ENCODE measurements at regions not wholly inside any gene's neighbourhood (a gene's known extent, or its start where the extent isn't known, plus 50 kb on each side); places are given as distances from the start of the nearest gene placed in this dataset.
"Not testable (repeated sequence)": the region's sequence is repeated elsewhere in the genome, so short reads cannot be mapped to it uniquely, and the experiment has no call there.

DNA sequence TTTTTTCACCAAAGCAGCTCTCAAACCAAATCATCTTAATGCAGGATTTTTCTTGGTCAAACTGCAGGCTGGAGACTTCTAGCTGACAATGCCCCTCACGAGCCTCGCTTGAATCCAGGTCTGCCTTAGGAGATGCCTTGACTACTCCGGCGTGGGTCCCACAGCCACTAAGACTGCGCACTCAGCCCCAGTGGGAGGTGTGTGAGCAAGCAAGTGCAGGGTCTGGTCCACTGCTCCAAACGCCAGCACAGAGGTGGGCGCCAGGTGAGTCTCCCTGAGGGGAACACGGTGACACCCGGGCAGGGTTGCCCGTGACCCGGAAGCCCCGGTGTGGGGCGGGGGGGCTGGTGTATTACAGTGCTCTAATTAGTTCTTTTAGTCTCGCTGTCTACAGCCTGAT is 838.3 kb downstream of the NLGN4X start:
- intact Hi-C loops (cut with DNase I, micrococcal nuclease), result no loop called here
- ATAC-seq, result no peak
- DNase-seq, result no peak

- no peak for DNase-seq
- intact Hi-C loops (cut with DNase I, micrococcal nuclease), result no loop called here
- no peak for ATAC-seq
Measured at GRCh38 chrX:5388087-5388486, 840.6 kb downstream of the NLGN4X start.

DNA sequence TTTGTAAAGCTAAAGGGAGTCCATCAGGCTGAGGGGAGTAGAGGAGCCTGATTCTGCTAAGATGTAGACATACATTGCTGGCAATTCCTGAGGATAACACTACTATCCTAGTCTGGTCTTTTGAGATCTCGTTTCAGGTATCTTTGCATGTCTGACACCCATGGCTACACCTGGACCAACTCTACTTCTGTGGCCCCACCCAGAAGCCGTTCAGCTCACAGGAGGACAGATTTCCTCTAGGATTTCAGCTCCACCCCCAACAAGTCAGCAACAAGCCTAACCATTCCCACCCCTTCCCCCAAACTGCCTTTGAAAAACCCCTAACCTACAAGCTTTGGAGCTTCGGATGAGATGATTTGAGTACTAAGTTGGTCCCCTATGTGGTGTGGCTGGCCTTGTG is 848.2 kb downstream of the NLGN4X start:
- no peak for DNase-seq
- ATAC-seq, result no peak
- intact Hi-C loops (cut with DNase I, micrococcal nuclease), result no loop called here

DNA sequence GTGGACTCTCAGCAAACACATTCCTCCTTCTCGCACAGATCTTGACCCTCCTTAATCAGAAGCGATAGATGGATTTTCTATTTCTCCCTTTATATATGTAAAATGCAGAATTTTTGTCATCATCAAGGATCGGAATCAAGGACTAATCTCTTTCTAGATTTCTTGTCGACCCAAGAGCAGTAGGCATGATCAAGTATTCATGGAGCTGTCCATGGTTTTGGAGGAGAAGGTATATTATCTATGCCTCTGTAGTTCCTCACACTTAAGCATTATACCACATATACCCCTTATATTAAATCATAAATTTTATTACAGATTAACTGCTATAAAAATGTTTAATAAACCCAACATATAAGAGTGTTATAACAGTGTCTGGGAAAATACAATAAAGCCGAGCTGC is 886.8 kb downstream of the NLGN4X start:
- intact Hi-C loops (cut with DNase I, micrococcal nuclease), result no loop called here
- DNase-seq, result no peak
- no peak for ATAC-seq

GRCh38 chrX:5337160-5337559 is 891.5 kb downstream of the NLGN4X start:
- DNase-seq (no peak), ATAC-seq (no peak)
- intact Hi-C loops (cut with DNase I, micrococcal nuclease), result no loop called here

DNA sequence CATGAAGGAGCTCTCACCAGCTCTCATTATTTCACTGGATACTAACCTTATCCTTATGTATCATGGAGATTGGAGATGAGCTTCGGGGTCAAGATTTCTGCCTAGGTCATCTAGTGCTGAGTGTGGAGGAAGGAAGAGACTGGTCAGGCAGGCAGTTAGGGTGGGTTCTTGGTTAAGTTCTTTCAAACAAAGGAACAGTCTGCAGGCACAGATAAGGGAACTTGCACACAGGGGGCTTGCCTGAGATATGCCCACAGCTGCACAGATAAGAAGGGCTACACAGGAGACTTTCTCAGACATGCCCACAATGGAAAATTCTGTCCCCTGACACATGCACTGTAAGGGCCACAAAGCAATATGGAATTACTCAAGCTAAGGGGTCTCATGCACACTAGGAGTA is 904.1 kb downstream of the NLGN4X start:
- ATAC-seq, result no peak
- intact Hi-C loops (cut with DNase I, micrococcal nuclease), result no loop called here
- DNase-seq, result no peak

GRCh38 chrX:5314148-5314547 is 914.5 kb downstream of the NLGN4X start:
- intact Hi-C loops (cut with DNase I, micrococcal nuclease), result no loop called here
- ATAC-seq, result no peak

DNA sequence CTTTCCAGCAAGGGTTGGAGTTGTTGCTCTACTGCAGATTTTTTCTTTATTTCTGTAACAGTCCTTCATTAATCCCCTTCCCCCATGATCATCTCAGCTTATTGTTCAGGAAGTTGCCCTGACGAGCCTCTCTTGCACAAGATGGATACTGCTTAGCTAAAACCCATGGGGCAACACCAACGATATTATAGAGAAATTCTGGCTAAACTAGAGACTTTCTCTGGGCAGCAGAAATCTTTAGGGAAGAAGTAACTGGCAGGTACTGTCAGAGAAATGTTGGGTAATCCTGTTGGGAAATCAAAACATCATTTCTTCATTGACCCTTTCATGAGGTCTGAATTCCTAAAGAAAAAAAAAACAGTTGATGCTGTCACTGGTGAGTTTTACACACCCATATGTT is 921.3 kb downstream of the NLGN4X start:
- intact Hi-C loops (cut with DNase I, micrococcal nuclease), result no loop called here

More at GRCh38 chrX:5314148-5314547, 914.5 kb downstream of the NLGN4X start:
- DNase-seq, result no peak

GRCh38 chrX:5306654-5307121 is 922.0 kb downstream of the NLGN4X start:
- ATAC-seq (no peak), DNase-seq (no peak)
- intact Hi-C loops (cut with DNase I, micrococcal nuclease), result no loop called here

More for the DNA sequence above, 921.3 kb downstream of the NLGN4X start:
- DNase-seq, result no peak
- no peak for ATAC-seq

DNA sequence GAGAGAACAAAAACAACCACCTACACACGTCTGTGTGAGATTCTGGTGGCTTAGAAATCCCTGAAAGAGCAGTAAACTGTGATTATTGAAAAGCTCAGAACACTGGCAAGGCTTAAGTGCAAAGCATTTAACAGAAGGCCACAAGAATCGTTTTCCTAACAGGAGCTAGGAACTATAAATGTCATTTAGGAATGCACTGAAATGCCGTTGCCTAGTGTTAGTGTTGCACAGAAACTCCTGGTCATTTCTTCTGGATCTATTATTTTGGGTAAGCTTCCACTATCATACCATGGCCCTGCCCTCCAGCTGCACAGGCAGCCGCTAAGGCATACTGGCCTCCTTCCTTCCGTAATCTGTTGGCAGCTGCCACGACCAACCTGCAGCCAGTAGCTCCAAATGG is 923.2 kb downstream of the NLGN4X start:
- no peak for ATAC-seq
- intact Hi-C loops (cut with DNase I, micrococcal nuclease), result no loop called here
- no peak for DNase-seq

GRCh38 chrX:5295004-5295403 is 933.7 kb downstream of the NLGN4X start:
- intact Hi-C loops (cut with DNase I, micrococcal nuclease), result no loop called here
- DNase-seq (no peak), ATAC-seq (no peak)

DNA sequence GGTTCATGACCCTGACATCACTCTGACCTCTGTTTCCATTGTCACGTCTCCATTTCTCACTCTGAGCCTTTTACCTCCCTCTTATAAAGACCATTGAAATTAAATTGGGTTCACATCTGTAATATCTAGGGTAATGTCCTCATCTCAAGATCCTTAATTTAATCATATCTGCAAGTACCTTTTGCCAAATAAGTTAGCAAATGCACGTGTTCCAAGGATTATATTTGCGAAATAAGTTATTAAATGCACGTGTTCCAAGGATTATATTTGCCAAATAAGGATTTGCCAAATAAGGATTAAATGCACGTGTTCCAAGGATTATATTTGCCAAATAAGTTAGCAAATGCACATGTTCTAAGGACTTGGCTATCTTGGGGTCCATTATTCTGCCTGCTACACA is 938.0 kb downstream of the NLGN4X start:
- intact Hi-C loops (cut with DNase I, micrococcal nuclease), result no loop called here
- no peak for ATAC-seq
- DNase-seq, result no peak

GRCh38 chrX:5289949-5290348 is 938.7 kb downstream of the NLGN4X start:
- ATAC-seq; intact Hi-C loops (cut with DNase I, micrococcal nuclease); DNase-seq: not testable (repeated sequence)

- DNase-seq (no peak), ATAC-seq (no peak)
- intact Hi-C loops (cut with DNase I, micrococcal nuclease), result no loop called here
Measured at GRCh38 chrX:5278908-5279307, 949.8 kb downstream of the NLGN4X start.

DNA sequence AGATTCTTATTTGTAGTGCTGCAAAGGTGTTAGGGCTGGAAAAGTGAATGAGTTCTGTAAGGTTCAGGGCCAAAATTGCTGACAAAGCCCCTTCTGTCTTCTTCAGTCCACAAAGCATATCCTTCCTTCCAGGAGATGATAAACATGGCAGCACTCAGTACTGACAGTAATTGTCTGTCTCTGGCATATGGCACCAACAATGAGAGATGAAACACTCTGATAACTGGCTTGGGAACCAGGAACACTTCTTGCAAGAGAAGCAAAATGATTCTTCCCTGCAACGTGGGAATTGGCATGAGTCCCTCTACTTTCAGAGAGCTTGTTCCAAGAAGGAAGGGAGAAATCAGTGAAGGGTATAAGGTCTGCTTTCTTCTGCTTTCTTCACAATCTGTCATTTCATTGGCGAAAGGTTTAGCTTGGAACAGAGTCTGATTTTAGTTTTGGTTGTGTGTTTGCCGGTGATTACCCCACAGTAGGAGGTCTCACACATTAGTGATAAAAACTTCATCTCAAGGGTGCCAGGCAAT is 963.3 kb downstream of the NLGN4X start:
- intact Hi-C loops (cut with DNase I, micrococcal nuclease), result no loop called here
- ATAC-seq, result no peak
- no peak for DNase-seq

GRCh38 chrX:5250106-5250505 is 978.6 kb downstream of the NLGN4X start:
- DNase-seq (no peak), ATAC-seq (no peak)
- intact Hi-C loops (cut with DNase I, micrococcal nuclease), result no loop called here

DNA sequence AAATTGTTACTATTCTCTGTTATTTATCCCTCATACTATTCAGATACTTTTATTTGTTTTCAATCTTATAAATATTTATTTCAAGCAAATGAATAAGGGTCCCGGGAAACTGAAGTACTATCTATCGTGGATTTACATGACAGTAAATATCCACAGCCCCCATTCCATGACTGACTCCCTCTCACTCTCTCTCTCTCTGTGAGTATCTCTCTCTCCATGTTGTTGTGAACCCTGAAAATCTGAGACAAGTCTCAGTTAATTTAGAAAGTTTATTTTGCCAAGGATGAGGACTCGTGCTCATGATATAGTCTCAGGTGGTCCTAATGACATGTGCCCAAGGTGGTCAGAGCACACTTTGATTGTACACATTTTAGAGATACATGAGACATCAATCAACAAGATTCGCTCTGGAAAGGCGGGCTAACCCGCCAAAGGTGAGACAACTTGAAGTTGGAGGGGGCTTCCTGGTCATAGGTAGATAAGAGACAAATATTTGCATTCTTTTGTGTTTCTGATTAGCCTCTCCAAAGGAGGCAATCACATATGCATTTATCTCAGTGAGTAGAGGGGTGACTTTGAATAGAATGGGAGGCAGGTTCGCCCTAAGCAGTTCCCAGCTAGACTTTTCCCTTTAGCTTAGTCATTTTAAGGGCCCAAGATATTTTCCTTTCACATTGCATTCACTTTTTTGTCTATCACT is 986.4 kb downstream of the NLGN4X start:
- DNase-seq (no peak), ATAC-seq (no peak)
- intact Hi-C loops (cut with DNase I, micrococcal nuclease), result no loop called here

DNA sequence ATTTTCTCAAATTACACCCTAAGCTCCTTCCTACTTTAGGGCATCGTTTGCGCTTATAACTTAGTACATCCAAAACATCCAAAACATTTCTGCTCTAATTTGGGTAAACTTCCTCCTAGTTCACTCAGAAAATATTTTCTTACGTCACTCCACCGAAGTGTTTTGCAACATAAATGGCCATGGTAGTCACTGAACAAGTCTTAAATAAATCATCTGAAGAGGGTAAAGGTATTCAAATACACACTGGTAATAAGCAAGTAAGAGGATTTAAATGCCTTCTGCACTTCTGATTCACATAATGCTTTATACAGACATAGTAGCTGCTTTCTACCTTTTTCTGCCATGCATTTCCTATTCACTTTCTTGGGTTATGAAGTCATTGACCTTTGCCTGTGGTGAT is 991.9 kb downstream of the NLGN4X start:
- DNase-seq (no peak), ATAC-seq (no peak)
- intact Hi-C loops (cut with DNase I, micrococcal nuclease), result no loop called here

- no peak for DNase-seq
- intact Hi-C loops (cut with DNase I, micrococcal nuclease), result no loop called here
- ATAC-seq, result no peak
Measured at GRCh38 chrX:5236096-5236495, 992.6 kb downstream of the NLGN4X start.

DNA sequence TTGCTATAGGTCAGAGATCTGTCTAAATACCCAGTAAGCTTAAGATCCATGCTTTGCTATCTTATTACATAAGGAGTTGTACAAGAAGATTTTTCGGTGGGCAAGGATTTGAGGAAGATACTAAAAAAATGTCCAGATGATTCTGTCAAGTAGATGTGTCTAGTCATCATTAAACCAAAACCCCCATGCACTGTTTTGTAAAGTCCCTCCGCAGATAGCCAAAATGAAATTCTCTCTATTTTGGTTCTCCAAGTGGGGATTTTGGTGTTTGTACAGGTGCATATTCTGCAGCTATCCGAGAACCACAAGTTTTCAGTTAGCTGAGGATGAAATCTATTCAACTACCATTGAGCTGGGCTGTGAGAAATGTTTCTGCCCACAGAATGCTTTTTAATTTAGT is 994.8 kb downstream of the NLGN4X start:
- ATAC-seq (no peak), DNase-seq (no peak)
- intact Hi-C loops (cut with DNase I, micrococcal nuclease), result no loop called here

DNA sequence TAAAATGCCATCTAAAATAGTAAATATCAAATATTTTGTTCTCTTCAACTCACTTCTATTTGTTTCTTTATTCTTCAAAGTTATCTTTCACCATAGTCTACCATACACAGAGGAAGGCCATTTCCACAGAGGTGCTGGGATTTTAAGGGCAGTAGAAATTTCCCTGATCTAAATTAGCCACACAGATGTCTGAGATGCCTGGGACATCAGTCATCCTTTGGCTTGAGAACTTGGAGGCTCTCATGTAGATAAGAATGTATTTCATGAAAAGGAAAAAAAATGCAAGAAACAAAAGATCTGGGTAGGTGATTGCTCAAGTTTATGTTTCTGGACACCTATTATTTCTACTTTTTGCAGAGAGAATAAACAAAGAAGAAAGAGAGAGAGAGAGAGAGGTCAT is 1008.2 kb downstream of the NLGN4X start:
- intact Hi-C loops (cut with DNase I, micrococcal nuclease), result no loop called here
- DNase-seq, result no peak
- ATAC-seq, result no peak
